ENCODE measurements at regions not wholly inside any gene's neighbourhood (a gene's known extent, or its start where the extent isn't known, plus 50 kb on each side); places are given as distances from the start of the nearest gene placed in this dataset.

GRCh38 chr6:90874931-90875330 is 288.1 kb upstream of the MAP3K7 start:
- TF ChIP-seq, protein P1, sequence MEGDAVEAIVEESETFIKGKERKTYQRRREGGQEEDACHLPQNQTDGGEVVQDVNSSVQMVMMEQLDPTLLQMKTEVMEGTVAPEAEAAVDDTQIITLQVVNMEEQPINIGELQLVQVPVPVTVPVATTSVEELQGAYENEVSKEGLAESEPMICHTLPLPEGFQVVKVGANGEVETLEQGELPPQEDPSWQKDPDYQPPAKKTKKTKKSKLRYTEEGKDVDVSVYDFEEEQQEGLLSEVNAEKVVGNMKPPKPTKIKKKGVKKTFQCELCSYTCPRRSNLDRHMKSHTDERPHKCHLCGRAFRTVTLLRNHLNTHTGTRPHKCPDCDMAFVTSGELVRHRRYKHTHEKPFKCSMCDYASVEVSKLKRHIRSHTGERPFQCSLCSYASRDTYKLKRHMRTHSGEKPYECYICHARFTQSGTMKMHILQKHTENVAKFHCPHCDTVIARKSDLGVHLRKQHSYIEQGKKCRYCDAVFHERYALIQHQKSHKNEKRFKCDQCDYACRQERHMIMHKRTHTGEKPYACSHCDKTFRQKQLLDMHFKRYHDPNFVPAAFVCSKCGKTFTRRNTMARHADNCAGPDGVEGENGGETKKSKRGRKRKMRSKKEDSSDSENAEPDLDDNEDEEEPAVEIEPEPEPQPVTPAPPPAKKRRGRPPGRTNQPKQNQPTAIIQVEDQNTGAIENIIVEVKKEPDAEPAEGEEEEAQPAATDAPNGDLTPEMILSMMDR (IDR thresholded peaks at IDR 0.05; ENCODE audit: low read depth, low read length), result no peak
- DNase-seq (ENCODE audit: low read depth, low spot score), result no peak
- H3K9me3 ChIP-seq (ENCODE audit: control insufficient read depth, insufficient read depth, low read length), result no peaks in the 10 kb centered on the region
- POLR2A ChIA-PET, result no interaction called here
- no peaks in the 10 kb centered on the region for H3K27me3 ChIP-seq (ENCODE audit: control insufficient read depth, insufficient read depth, low read length)
- CTCF ChIA-PET, result no interaction called here
- no peak overlapping the region for H3K27ac ChIP-seq (ENCODE audit: low read depth, low read length)
- H3K4me3 ChIP-seq (ENCODE audit: low read depth, low read length), result no peak overlapping the region

DNA sequence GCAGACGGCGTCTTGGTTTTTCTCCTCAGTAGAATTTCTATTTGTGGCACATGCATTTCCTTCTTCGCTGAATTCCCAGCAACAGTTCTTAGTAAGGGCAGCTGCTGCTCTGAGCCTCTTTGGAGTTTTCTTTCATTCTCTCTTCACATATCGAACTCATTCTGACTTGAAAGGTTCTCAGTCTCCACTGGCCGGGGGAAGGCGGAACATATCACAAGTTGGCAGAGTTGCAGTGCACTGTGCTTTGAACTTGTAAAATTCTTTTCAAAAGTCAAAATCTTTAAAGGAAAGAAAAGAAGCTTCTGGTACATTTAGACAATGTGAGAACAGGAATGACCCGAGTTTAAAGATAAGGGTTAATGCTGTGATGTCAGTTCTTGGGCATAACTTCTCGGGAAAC is 286.1 kb upstream of the MAP3K7 start:
- no peak overlapping the region for H3K4me3 ChIP-seq (ENCODE audit: low read depth, low read length)
- no peak for DNase-seq (ENCODE audit: low read depth, low spot score)
- CTCF ChIA-PET, result no interaction called here
- no peaks in the 10 kb centered on the region for H3K27me3 ChIP-seq (ENCODE audit: control insufficient read depth, insufficient read depth, low read length)
- H3K9me3 ChIP-seq (ENCODE audit: control insufficient read depth, insufficient read depth, low read length), result no peaks in the 10 kb centered on the region
- POLR2A ChIA-PET, result no interaction called here
- TF ChIP-seq, protein P1 (IDR thresholded peaks at IDR 0.05; ENCODE audit: low read depth, low read length), result no peak
- H3K27ac ChIP-seq (ENCODE audit: low read depth, low read length), result no peak overlapping the region

DNA sequence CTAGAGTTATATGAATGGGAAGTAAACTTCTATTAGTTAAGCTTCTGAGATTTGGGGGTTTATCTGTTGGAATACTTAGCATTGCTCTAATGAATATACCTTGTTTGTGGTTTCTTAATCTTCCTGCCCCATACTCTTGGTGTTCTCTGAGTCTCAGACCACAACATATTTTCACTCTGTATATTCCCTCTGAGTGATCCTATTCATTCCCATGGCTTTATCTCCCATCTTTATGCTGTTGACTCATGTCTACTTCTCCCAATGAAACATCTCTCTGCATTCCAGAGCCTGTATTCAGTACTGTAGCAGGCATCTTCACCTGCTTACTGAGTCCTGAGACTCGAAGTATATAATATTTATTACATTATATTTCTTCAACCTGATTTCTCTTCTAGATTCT is 283.7 kb upstream of the MAP3K7 start:
- H3K27ac ChIP-seq (ENCODE audit: low read depth, low read length), result no peak overlapping the region
- TF ChIP-seq, protein P1 (IDR thresholded peaks at IDR 0.05; ENCODE audit: low read depth, low read length), result no peak
- H3K27me3 ChIP-seq (ENCODE audit: control insufficient read depth, insufficient read depth, low read length), result no peaks in the 10 kb centered on the region
- ChIA-PET CTCF (no interaction called here), POLR2A (no interaction called here)
- H3K4me3 ChIP-seq (ENCODE audit: low read depth, low read length), result no peak overlapping the region
- DNase-seq (ENCODE audit: low read depth, low spot score), result no peak
- H3K9me3 ChIP-seq (ENCODE audit: control insufficient read depth, insufficient read depth, low read length), result no peaks in the 10 kb centered on the region

- POLR2A ChIA-PET, result no interaction called here
- CTCF ChIA-PET, result no interaction called here
- TF ChIP-seq, protein P1 (IDR thresholded peaks at IDR 0.05; ENCODE audit: low read depth, low read length), result no peak
- DNase-seq (ENCODE audit: low read depth, low spot score), result no peak
- H3K9me3 ChIP-seq (ENCODE audit: control insufficient read depth, insufficient read depth, low read length), result no peaks in the 10 kb centered on the region
- no peak overlapping the region for H3K4me3 ChIP-seq (ENCODE audit: low read depth, low read length)
- no peaks in the 10 kb centered on the region for H3K27me3 ChIP-seq (ENCODE audit: control insufficient read depth, insufficient read depth, low read length)
- no peak overlapping the region for H3K27ac ChIP-seq (ENCODE audit: low read depth, low read length)
These were observed 281.8 kb upstream of the MAP3K7 start for GRCh38 chr6:90868656-90869055.

GRCh38 chr6:90868256-90868655 is 281.4 kb upstream of the MAP3K7 start:
- POLR2A ChIA-PET, result no interaction called here
- no peak for DNase-seq (ENCODE audit: low read depth, low spot score)
- CTCF ChIA-PET, result no interaction called here
- Histone ChIP-seq H3K27ac (ENCODE audit: low read depth, low read length) (no peak overlapping the region), H3K27me3 (ENCODE audit: control insufficient read depth, insufficient read depth, low read length) (no peaks in the 10 kb centered on the region), H3K9me3 (ENCODE audit: control insufficient read depth, insufficient read depth, low read length) (no peaks in the 10 kb centered on the region), H3K4me3 (ENCODE audit: low read depth, low read length) (no peak overlapping the region)
- TF ChIP-seq, protein P1 (IDR thresholded peaks at IDR 0.05; ENCODE audit: low read depth, low read length), result no peak

Data from AG04450 (cell line).